ENCODE measurements at regions not wholly inside any gene's neighbourhood (a gene's known extent, or its start where the extent isn't known, plus 50 kb on each side); places are given as distances from the start of the nearest gene placed in this dataset.

DNA sequence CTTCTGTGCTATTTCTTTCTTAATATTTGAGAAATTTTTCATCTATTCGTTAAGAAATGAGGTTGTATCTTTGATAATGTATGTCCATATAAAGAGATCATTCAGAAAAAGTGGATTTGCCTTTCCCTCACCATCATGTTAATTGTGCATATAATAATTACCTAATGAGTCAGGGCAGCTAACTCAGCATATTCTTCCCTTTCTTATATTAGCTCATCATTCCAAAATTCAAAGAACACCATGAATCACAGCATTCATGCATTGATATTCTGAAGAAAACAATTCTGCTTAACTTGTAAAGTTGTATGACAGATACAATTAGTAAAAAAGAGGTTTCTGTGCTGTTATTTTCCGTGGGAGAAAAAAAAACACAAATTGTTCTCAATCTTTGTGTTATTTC, 630.6 kb downstream of the TLE1 start:
- Histone ChIP-seq H3K27me3 (ENCODE audit: insufficient read depth, low read depth) (no peaks in the 10 kb centered on the region), H3K36me3 (ENCODE audit: low read depth) (no peaks in the 10 kb centered on the region), H3K4me1 (replicated peaks; ENCODE audit: insufficient read depth) (no peaks in the 10 kb centered on the region), H3K9me2 (ENCODE audit: insufficient read depth) (no peaks in the 10 kb centered on the region), H3K4me3 (no peak overlapping the region), H3K9me3 (ENCODE audit: insufficient read depth, low read depth) (no peaks in the 10 kb centered on the region), H2AFZ (no peak overlapping the region), H3K27ac (no peak overlapping the region), H3F3A (ENCODE audit: insufficient read depth, low read depth) (no peaks in the 10 kb centered on the region), H4K20me1 (ENCODE audit: insufficient read depth) (no peaks in the 10 kb centered on the region), H3K79me2 (ENCODE audit: low read depth) (no peaks in the 10 kb centered on the region), H3K4me2 (no peak overlapping the region)
- ChIA-PET POLR2A (ENCODE audit: unreplicated experiment) (no interaction called here), CTCF (no interaction called here)
- no TSS peak for BruUV-seq (replicated peaks)
- TF ChIP-seq EZH2 (IDR thresholded peaks at IDR 0.05; ENCODE audit: low read depth) = no peak
- TF ChIP-seq, protein P1, sequence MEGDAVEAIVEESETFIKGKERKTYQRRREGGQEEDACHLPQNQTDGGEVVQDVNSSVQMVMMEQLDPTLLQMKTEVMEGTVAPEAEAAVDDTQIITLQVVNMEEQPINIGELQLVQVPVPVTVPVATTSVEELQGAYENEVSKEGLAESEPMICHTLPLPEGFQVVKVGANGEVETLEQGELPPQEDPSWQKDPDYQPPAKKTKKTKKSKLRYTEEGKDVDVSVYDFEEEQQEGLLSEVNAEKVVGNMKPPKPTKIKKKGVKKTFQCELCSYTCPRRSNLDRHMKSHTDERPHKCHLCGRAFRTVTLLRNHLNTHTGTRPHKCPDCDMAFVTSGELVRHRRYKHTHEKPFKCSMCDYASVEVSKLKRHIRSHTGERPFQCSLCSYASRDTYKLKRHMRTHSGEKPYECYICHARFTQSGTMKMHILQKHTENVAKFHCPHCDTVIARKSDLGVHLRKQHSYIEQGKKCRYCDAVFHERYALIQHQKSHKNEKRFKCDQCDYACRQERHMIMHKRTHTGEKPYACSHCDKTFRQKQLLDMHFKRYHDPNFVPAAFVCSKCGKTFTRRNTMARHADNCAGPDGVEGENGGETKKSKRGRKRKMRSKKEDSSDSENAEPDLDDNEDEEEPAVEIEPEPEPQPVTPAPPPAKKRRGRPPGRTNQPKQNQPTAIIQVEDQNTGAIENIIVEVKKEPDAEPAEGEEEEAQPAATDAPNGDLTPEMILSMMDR (conservative IDR thresholded peaks at IDR 0.05) = no peak
- intact Hi-C loops (cut with micrococcal nuclease; ENCODE audit: unreplicated experiment) = no loop called here
- DNase-seq = no peak

DNA sequence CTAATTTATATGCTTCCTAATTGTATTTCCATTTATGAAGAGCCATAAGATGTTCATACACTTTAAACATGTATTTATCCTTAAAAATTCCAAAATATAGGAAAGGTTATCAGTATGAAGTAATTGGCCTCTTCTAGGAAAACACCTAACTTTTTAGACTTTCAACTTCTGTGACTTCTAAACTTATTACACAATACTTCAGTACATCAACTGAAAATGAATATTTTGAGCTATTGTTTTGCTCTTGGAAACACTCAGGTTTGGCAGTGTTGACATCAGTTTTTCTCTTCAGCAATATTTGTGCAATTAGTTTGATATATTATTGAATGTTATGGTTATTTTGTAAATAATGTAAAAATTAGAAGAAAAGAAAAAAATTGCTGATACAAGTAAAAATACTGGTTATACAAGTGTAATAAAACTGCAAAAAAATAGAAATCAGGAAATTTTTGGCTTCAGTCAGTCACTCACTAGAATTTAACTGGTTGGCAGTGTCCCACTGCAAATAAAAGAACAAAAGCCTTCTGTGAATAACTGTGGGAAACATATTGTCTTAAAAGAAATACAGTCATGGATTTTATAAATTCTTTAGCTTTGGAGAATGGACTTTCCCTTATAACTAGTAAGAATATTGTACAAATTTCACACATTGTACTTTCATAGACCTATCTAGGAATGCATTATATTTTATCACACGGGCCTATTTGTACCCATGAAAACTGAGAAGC, 635.9 kb downstream of the TLE1 start:
- Histone ChIP-seq H3F3A (ENCODE audit: insufficient read depth, low read depth) (no peaks in the 10 kb centered on the region), H3K27ac (no peak overlapping the region), H3K4me3 (no peak overlapping the region), H3K4me1 (replicated peaks; ENCODE audit: insufficient read depth) (no peaks in the 10 kb centered on the region), H3K4me2 (no peak overlapping the region), H3K79me2 (ENCODE audit: low read depth) (no peaks in the 10 kb centered on the region), H4K20me1 (ENCODE audit: insufficient read depth) (no peaks in the 10 kb centered on the region), H3K9me3 (ENCODE audit: insufficient read depth, low read depth) (no peaks in the 10 kb centered on the region), H3K36me3 (ENCODE audit: low read depth) (no peaks in the 10 kb centered on the region), H3K27me3 (ENCODE audit: insufficient read depth, low read depth) (no peaks in the 10 kb centered on the region), H2AFZ (0 out of 2 replicates have a peak overlapping the region, but pooled peaks have one; percentile 10), H3K9me2 (ENCODE audit: insufficient read depth) (no peaks in the 10 kb centered on the region)
- no peak for DNase-seq
- ChIA-PET POLR2A (ENCODE audit: unreplicated experiment) (no interaction called here), CTCF (no interaction called here)
- no peak for TF ChIP-seq EZH2 (IDR thresholded peaks at IDR 0.05; ENCODE audit: low read depth)
- TF ChIP-seq, protein P1 (conservative IDR thresholded peaks at IDR 0.05) = no peak
- BruUV-seq (replicated peaks) = no TSS peak
- intact Hi-C loops (cut with micrococcal nuclease; ENCODE audit: unreplicated experiment) = no loop called here

DNA sequence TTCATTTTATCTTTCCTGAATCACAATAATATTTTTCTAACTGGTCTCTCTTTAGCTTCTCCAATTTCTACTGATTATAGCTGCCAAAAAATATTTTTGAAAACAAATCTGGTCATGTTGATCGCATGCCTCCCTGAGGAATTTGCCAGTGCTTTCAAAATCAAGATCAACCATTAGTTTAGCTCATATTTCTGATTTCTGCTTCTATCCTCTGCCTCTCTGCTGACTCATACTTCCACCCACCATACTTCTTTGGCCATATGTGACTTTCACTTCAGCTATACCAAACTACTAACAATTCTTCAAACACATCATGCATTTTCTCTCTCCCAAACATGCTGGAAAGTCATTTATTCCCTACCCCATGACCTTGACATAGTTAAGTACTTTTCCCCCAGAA, 636.5 kb downstream of the TLE1 start:
- Histone ChIP-seq H3F3A (ENCODE audit: insufficient read depth, low read depth) (no peaks in the 10 kb centered on the region), H4K20me1 (ENCODE audit: insufficient read depth) (no peaks in the 10 kb centered on the region), H3K9me3 (ENCODE audit: insufficient read depth, low read depth) (no peaks in the 10 kb centered on the region), H3K4me1 (replicated peaks; ENCODE audit: insufficient read depth) (no peaks in the 10 kb centered on the region), H3K79me2 (ENCODE audit: low read depth) (no peaks in the 10 kb centered on the region), H3K9me2 (ENCODE audit: insufficient read depth) (no peaks in the 10 kb centered on the region), H3K36me3 (ENCODE audit: low read depth) (no peaks in the 10 kb centered on the region), H3K27me3 (ENCODE audit: insufficient read depth, low read depth) (no peaks in the 10 kb centered on the region), H2AFZ (0 out of 2 replicates have a peak overlapping the region, but pooled peaks have one; percentile 10), H3K4me3 (no peak overlapping the region), H3K4me2 (no peak overlapping the region), H3K27ac (no peak overlapping the region)
- intact Hi-C loops (cut with micrococcal nuclease; ENCODE audit: unreplicated experiment) = no loop called here
- ChIA-PET POLR2A (ENCODE audit: unreplicated experiment) (no interaction called here), CTCF (no interaction called here)
- TF ChIP-seq, protein P1 (conservative IDR thresholded peaks at IDR 0.05) = no peak
- TF ChIP-seq EZH2 (IDR thresholded peaks at IDR 0.05; ENCODE audit: low read depth) = no peak
- no peak for DNase-seq
- no TSS peak for BruUV-seq (replicated peaks)
